Left lobe of liver (tissue), 2 donors: ENCODE measurements at regions not wholly inside any gene's neighbourhood (a gene's known extent, or its start where the extent isn't known, plus 50 kb on each side); places are given as distances from the start of the nearest gene placed in this dataset.

ENCODE experiments used
- ATAC-seq: fragments of 200-7000 bp; cut with Tn5 transposase; one replicate; pipeline ENCODE4 v1.9.1; 2020; ENCODE audit warnings: mild to moderate bottlenecking, moderate library complexity
- DNase-seq: peaks from one replicate; pipeline ENCODE4 v3.0.0-alpha.2; 2020; ENCODE audit warnings: low spot score
- donor health status: DM: no; HTN: no; CAD: no; lungs with moderate emphysema.
- donor health status: DM: no; HTN: yes; CAD: no.

DNA sequence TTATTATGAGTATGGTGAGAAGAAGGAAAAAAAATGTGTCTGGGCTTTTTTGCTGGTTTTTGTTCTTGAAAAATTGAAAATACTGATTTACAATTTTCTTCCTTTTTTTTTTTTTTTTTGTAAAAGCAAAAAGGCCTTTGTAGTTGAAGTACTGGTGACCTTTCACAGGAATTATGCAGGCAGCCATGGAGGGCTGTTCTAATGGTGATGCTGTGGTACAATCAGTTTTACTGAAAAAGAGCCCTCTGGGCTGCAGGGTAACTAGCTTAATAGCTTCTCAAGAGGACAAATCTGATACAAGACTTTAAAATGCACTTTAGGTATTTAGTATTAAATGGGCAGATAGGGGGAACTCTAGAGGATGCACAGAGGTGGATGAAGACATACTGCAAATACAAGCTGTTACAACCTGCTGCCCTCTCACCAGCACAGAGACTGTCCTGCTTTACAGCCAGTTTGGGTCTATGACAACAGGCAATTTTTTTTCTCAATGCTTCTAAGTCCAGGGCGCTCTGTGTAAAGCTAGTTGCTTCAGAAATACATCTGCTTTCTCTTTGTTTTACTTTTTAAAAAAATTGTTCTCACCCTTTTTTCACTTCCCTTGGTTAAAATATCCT lies 61.6 kb upstream of the HS3ST5 start:
- DNase-seq: no peak
- ATAC-seq: no peak

DNA sequence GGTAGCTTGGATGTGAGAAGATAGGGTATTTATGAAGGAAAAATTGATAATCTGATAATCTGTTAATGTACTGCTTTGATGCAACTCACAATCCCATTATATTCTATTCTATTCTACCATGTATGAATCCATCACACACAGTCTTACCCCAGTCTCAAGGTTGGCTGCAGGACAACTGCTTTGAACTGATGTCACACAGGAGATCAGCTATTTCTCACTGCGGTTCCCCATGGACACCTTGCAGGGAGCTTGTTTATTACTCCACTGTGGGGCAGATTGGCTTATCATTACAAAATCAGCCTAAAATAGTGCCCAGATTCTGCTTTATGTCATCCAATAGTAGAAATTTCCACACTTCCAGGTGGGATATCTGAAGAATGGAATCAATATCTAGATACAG lies 61.0 kb upstream of the HS3ST5 start:
- ATAC-seq (no peak), DNase-seq (no peak)

DNA sequence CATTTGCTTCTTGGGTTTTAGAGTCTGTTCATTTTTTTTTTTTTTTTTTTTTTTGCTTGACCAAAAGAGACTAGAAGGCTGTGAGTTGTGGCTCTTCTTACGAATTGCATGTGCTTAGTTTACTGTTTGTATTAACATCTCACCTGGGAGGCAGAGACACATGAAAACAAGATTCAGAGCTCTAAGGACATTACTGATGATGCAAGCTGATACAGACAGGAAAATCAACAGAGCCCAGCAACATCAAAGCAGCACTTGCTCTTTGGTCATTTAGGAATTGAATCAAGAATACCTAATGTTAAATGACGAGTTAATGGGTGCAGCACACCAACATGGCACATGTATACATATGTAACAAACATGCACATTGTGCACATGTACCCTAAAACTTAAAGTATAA lies 55.7 kb upstream of the HS3ST5 start:
- ATAC-seq (no peak), DNase-seq (no peak)
